ENCODE measurements at regions not wholly inside any gene's neighbourhood (a gene's known extent, or its start where the extent isn't known, plus 50 kb on each side); places are given as distances from the start of the nearest gene placed in this dataset.

DNA sequence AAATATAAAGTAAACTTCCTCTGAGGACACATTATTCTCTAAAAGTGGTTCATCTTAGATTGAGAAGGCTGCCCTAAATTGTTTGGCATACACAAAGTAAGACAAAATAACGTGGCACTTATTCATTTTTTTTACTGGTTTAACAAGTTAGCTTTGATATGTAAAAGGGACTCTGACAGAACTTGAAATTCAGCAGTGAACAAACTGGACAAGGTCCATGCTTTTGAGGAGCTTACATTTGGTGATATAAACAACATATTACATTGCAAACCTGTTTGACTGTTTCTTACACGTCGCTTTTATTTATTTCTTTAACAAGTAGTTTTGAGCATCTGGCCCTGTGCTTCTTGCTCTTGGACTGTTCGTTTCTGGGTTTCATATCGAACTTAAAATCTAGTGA, 253.1 kb upstream of the POM121L12 start:
- TF ChIP-seq, protein P1, sequence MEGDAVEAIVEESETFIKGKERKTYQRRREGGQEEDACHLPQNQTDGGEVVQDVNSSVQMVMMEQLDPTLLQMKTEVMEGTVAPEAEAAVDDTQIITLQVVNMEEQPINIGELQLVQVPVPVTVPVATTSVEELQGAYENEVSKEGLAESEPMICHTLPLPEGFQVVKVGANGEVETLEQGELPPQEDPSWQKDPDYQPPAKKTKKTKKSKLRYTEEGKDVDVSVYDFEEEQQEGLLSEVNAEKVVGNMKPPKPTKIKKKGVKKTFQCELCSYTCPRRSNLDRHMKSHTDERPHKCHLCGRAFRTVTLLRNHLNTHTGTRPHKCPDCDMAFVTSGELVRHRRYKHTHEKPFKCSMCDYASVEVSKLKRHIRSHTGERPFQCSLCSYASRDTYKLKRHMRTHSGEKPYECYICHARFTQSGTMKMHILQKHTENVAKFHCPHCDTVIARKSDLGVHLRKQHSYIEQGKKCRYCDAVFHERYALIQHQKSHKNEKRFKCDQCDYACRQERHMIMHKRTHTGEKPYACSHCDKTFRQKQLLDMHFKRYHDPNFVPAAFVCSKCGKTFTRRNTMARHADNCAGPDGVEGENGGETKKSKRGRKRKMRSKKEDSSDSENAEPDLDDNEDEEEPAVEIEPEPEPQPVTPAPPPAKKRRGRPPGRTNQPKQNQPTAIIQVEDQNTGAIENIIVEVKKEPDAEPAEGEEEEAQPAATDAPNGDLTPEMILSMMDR (IDR thresholded peaks at IDR 0.05): no peak
- no peak for TF ChIP-seq POLR2A (IDR thresholded peaks at IDR 0.05)

All from thyroid gland (tissue), 4 donors.